Left lung (tissue), 4 donors: ENCODE measurements at regions not wholly inside any gene's neighbourhood (a gene's known extent, or its start where the extent isn't known, plus 50 kb on each side); places are given as distances from the start of the nearest gene placed in this dataset.
A peak's percentile ranks its signal among the peaks of the same experiment; 100 is the strongest.
"Not testable (repeated sequence)": the region's sequence is repeated elsewhere in the genome, so short reads cannot be mapped to it uniquely, and the experiment has no call there.

Source experiments
- ATAC-seq: fragments of 200-7000 bp; cut with Tn5 transposase; one replicate; pipeline ENCODE4 v1.9.1; 2020; ENCODE audit warnings: moderate library complexity
- DNase-seq, 4 donors: peaks; one replicate each; pipeline ENCODE4 v3.0.0-alpha.2; 2013 to 2020
- H3K27ac ChIP-seq, 2 donors: fragments of 200-600 bp; sonication (generic) in 1 of 2; one replicate each; pipeline versions ENCODE4 v1.5.0 to v1.8.0; 2020 to 2021
- H3K27me3 ChIP-seq, 2 donors: fragments of 200-600 bp; sonication (generic) in 1 of 2; one replicate each; pipeline versions ENCODE4 v1.5.0 to v1.8.0; 2020 to 2021
- H3K36me3 ChIP-seq, 2 donors: fragments of 200-600 bp; sonication (generic) in 1 of 2; one replicate each; pipeline versions ENCODE4 v1.5.0 to v1.8.0; 2020 to 2021
- H3K4me1 ChIP-seq, 2 donors: fragments of 200-600 bp; one replicate each; pipeline ENCODE4 v1.8.0; 2021
- H3K4me3 ChIP-seq, 2 donors: fragments of 200-600 bp; sonication (generic) in 1 of 2; one replicate each; pipeline versions ENCODE4 v1.5.0 to v1.8.0; 2020 to 2021; ENCODE audit warnings: mild to moderate bottlenecking in 1 of 2
- H3K9me3 ChIP-seq, 2 donors: fragments of 200-600 bp; sonication (generic) in 1 of 2; one replicate each; pipeline versions ENCODE4 v1.5.0 to v1.8.0; 2020 to 2021
- CTCF ChIP-seq, 2 donors: fragments of 200-600 bp; sonication (generic) in 1 of 2; IDR thresholded peaks; one replicate each; pipeline versions ENCODE4 v1.5.0 to v1.8.0; 2021; ENCODE audit warnings: antibody characterized with exemption in 2 of 2
- intact Hi-C, 2 donors: fragments of 100-400 bp; cut with DNase I; formaldehyde crosslinking; loops; one replicate each; pipeline versions ENCODE4 v1.11.2 to v1.14.2; 2022
- donor health status: DM: no; HTN: yes; CAD: no.
- donor health status: DM: no; HTN: no; CAD: no.

GRCh38 chr1:2851918-2852317, 50.4 kb upstream of the TTC34 start:
- intact Hi-C loops, H3K36me3 ChIP-seq, H3K4me3 ChIP-seq, H3K27ac ChIP-seq, H3K9me3 ChIP-seq, ATAC-seq, H3K4me1 ChIP-seq, DNase-seq: not testable (repeated sequence)
- peaks cover 0 to 84% of the 10 kb centered on the region in 2 donors for H3K27me3 ChIP-seq

GRCh38 chr1:2853711-2854110, 52.2 kb upstream of the TTC34 start:
- no peaks in the 10 kb centered on the region for H3K4me1 ChIP-seq
- H3K27me3 ChIP-seq: peaks cover 0 to 79% of the 10 kb centered on the region in 2 donors
- H3K4me3 ChIP-seq: no peak overlapping the region
- intact Hi-C loops: no loop called here
- H3K36me3 ChIP-seq: no peaks in the 10 kb centered on the region
- H3K27ac ChIP-seq: no peak overlapping the region
- H3K9me3 ChIP-seq: peaks cover 0 to under 1% of the 10 kb centered on the region in 2 donors
- no peak for TF ChIP-seq CTCF (IDR thresholded peaks at IDR 0.05)
- DNase-seq (peak in 1 of 4 donors; percentile 41), ATAC-seq (no peak)

- H3K4me1 ChIP-seq: no peaks in the 10 kb centered on the region
- H3K27me3 ChIP-seq: peaks cover 0 to 79% of the 10 kb centered on the region in 2 donors
Observed at GRCh38 chr1:2854151-2854550, 52.7 kb upstream of the TTC34 start.

GRCh38 chr1:2854611-2855010, 53.1 kb upstream of the TTC34 start:
- ATAC-seq (no peak), DNase-seq (no peak)
- intact Hi-C loops: no loop called here
- H3K4me1 ChIP-seq: no peaks in the 10 kb centered on the region
- peaks cover 0 to 78% of the 10 kb centered on the region in 2 donors for H3K27me3 ChIP-seq
- H3K4me3 ChIP-seq: no peak overlapping the region
- no peaks in the 10 kb centered on the region for H3K36me3 ChIP-seq
- TF ChIP-seq CTCF (IDR thresholded peaks at IDR 0.05): no peak
- no peak overlapping the region for H3K27ac ChIP-seq
- peaks cover 0 to 3% of the 10 kb centered on the region in 2 donors for H3K9me3 ChIP-seq

More at GRCh38 chr1:2854151-2854550, 52.7 kb upstream of the TTC34 start:
- DNase-seq (peak in 1 of 4 donors; percentile 53), ATAC-seq (no peak)
- Histone ChIP-seq H3K36me3 (no peaks in the 10 kb centered on the region), H3K9me3 (peaks cover 0 to 3% of the 10 kb centered on the region in 2 donors), H3K4me3 (no peak overlapping the region), H3K27ac (no peak overlapping the region)
- intact Hi-C loops: no loop called here
- TF ChIP-seq CTCF (IDR thresholded peaks at IDR 0.05): no peak

- Histone ChIP-seq H3K27me3 (peaks cover 0 to 70% of the 10 kb centered on the region in 2 donors), H3K9me3 (peaks cover 0 to 3% of the 10 kb centered on the region in 2 donors), H3K4me1 (no peaks in the 10 kb centered on the region), H3K27ac (no peak overlapping the region), H3K4me3 (no peak overlapping the region), H3K36me3 (no peaks in the 10 kb centered on the region)
- peak in 1 of 4 donors; percentile 53 for DNase-seq
- intact Hi-C loops: no loop called here
- no peak for ATAC-seq
- no peak for TF ChIP-seq CTCF (IDR thresholded peaks at IDR 0.05)
Observed at GRCh38 chr1:2855206-2856065, 53.9 kb upstream of the TTC34 start.
